ENCODE measurements at regions not wholly inside any gene's neighbourhood (a gene's known extent, or its start where the extent isn't known, plus 50 kb on each side); places are given as distances from the start of the nearest gene placed in this dataset.

DNA sequence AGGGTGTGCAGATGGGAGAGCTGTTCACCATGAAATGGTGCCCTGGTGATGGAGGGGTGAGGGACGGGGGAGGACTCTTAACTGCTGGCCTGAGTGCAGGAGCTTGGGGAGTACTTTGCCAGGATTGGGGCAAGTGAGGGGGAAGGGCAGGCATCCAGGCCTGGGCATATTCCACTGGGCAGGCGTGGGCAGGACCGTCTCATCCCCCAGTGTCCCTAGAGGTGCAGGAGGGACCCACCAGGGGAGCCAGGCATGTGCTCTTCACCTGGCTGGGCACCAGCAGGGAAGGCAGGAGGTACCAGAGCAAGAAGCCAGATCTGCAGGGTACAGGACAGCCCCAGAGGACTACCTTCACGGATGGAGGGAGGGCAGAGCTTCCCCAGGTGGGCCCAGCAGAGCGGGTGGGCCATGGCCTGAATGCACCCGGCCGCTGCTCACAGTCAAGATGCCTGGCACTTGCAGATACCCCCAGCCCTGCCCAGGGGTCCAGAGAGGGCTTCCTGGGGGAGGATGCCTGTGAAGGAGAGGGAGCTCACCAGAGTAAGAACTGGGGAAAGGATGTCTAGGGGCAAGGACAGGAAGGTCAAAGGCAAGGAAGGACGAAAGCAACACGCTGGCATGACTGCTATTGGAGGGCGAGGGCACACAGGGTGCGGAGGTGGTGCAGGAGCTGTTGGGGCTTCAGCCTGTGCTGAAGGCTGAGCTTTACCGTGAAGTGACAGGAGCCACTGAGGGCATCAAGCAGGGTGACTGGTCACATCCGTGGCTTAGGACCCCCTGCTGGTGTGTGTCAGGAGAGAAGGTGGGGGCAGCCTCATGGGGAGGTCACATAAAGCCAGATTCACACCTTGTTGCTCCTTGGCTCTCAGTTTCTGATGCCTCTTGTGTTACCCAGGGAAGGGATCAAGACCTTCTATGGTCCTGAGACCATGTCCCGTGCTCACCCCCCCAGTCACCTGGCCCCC is 68.2 kb upstream of the NKX1-1 start:
- TF ChIP-seq, protein P1, sequence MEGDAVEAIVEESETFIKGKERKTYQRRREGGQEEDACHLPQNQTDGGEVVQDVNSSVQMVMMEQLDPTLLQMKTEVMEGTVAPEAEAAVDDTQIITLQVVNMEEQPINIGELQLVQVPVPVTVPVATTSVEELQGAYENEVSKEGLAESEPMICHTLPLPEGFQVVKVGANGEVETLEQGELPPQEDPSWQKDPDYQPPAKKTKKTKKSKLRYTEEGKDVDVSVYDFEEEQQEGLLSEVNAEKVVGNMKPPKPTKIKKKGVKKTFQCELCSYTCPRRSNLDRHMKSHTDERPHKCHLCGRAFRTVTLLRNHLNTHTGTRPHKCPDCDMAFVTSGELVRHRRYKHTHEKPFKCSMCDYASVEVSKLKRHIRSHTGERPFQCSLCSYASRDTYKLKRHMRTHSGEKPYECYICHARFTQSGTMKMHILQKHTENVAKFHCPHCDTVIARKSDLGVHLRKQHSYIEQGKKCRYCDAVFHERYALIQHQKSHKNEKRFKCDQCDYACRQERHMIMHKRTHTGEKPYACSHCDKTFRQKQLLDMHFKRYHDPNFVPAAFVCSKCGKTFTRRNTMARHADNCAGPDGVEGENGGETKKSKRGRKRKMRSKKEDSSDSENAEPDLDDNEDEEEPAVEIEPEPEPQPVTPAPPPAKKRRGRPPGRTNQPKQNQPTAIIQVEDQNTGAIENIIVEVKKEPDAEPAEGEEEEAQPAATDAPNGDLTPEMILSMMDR (conservative IDR thresholded peaks at IDR 0.05; ENCODE audit: low read depth, low read length): no peak
- no peak for TF ChIP-seq EZH2 (IDR thresholded peaks at IDR 0.05; ENCODE audit: borderline replicate concordance, low read depth, low read length, poor library complexity, severe bottlenecking)

Measured in A673 (cell line).